BE2C (cell line): ENCODE measurements at regions not wholly inside any gene's neighbourhood (a gene's known extent, or its start where the extent isn't known, plus 50 kb on each side); places are given as distances from the start of the nearest gene placed in this dataset.
"Not testable (repeated sequence)": the region's sequence is repeated elsewhere in the genome, so short reads cannot be mapped to it uniquely, and the experiment has no call there.

Experiments used
- DNase-seq: peaks from one replicate; pipeline ENCODE4 v3.0.0-alpha.2; 2020
- H3K27me3 ChIP-seq: fragments of 250-450 bp; sonication (Bioruptor Pico); 2 replicates; pipeline ENCODE4 v1.5.1; 2020; ENCODE audit warnings: mild to moderate bottlenecking
- H3K36me3 ChIP-seq: fragments of 250-450 bp; sonication (Bioruptor Pico); 2 replicates; pipeline ENCODE4 v1.5.1; 2020; ENCODE audit warnings: mild to moderate bottlenecking
- H3K4me1 ChIP-seq: fragments of 250-450 bp; sonication (Bioruptor Pico); 2 replicates; pipeline ENCODE4 v1.5.1; 2020
- H3K4me3 ChIP-seq: 2 replicates; pipeline ENCODE4 v1.5.1; 2011; ENCODE audit warnings: low read depth, low read length
- H3K9me3 ChIP-seq: fragments of 250-450 bp; sonication (Bioruptor Pico); 2 replicates; pipeline ENCODE4 v1.5.1; 2020
- CTCF ChIP-seq: IDR thresholded peaks from 2 replicates; pipeline ENCODE4 v1.5.1; 2012; ENCODE audit warnings: mild to moderate bottlenecking, low read depth, low read length

- no peaks in the 10 kb centered on the region for H3K9me3 ChIP-seq
- H3K4me3 ChIP-seq = no peak overlapping the region
- no peaks in the 10 kb centered on the region; the same call in 1 of the 2 replicates for H3K4me1 ChIP-seq
- no peaks in the 10 kb centered on the region for H3K36me3 ChIP-seq
- no peak for TF ChIP-seq CTCF
- no peak for DNase-seq
- H3K27me3 ChIP-seq = no peaks in the 10 kb centered on the region
These were observed 227.8 kb upstream of the SPRY1 start for GRCh38 chr4:123168812-123169211.

GRCh38 chr4:123170843-123171242, 225.8 kb upstream of the SPRY1 start:
- Histone ChIP-seq H3K9me3 (no peaks in the 10 kb centered on the region), H3K4me1 (no peaks in the 10 kb centered on the region; the same call in 1 of the 2 replicates), H3K4me3 (no peak overlapping the region), H3K36me3 (no peaks in the 10 kb centered on the region), H3K27me3 (no peaks in the 10 kb centered on the region)
- DNase-seq = no peak
- no peak for TF ChIP-seq CTCF

GRCh38 chr4:123176605-123177004, 220.0 kb upstream of the SPRY1 start:
- DNase-seq = no peak
- no peak for TF ChIP-seq CTCF
- no peak overlapping the region for H3K4me3 ChIP-seq
- no peaks in the 10 kb centered on the region for H3K36me3 ChIP-seq
- no peaks in the 10 kb centered on the region for H3K9me3 ChIP-seq
- no peaks in the 10 kb centered on the region for H3K4me1 ChIP-seq
- no peaks in the 10 kb centered on the region for H3K27me3 ChIP-seq

- TF ChIP-seq CTCF = no peak
- H3K9me3 ChIP-seq = no peaks in the 10 kb centered on the region
- H3K36me3 ChIP-seq = no peaks in the 10 kb centered on the region
- H3K27me3 ChIP-seq = no peaks in the 10 kb centered on the region
- DNase-seq = no peak
- H3K4me1 ChIP-seq = no peaks in the 10 kb centered on the region
- no peak overlapping the region for H3K4me3 ChIP-seq
These were observed 214.3 kb upstream of the SPRY1 start for GRCh38 chr4:123182289-123182688.

- TF ChIP-seq CTCF = no peak
- no peak for DNase-seq
These were observed 213.3 kb upstream of the SPRY1 start for GRCh38 chr4:123183308-123183707.

GRCh38 chr4:123183754-123184153, 212.8 kb upstream of the SPRY1 start:
- H3K9me3 ChIP-seq, H3K4me1 ChIP-seq, H3K4me3 ChIP-seq, H3K27me3 ChIP-seq, DNase-seq, H3K36me3 ChIP-seq: not testable (repeated sequence)

More at GRCh38 chr4:123183308-123183707, 213.3 kb upstream of the SPRY1 start:
- Histone ChIP-seq H3K27me3 (no peaks in the 10 kb centered on the region), H3K4me3 (no peak overlapping the region), H3K36me3 (no peaks in the 10 kb centered on the region), H3K4me1 (no peaks in the 10 kb centered on the region), H3K9me3 (no peaks in the 10 kb centered on the region)

- Histone ChIP-seq H3K4me1 (no peaks in the 10 kb centered on the region), H3K4me3 (no peak overlapping the region), H3K27me3 (no peaks in the 10 kb centered on the region), H3K36me3 (no peaks in the 10 kb centered on the region), H3K9me3 (no peaks in the 10 kb centered on the region)
- DNase-seq = no peak
- no peak for TF ChIP-seq CTCF
These were observed 209.9 kb upstream of the SPRY1 start for GRCh38 chr4:123186731-123187130.
